Liver (tissue), 8 donors: ENCODE measurements at regions not wholly inside any gene's neighbourhood (a gene's known extent, or its start where the extent isn't known, plus 50 kb on each side); places are given as distances from the start of the nearest gene placed in this dataset.

Experiments
- DNase-seq: peaks from one replicate; pipeline ENCODE4 v3.0.0-alpha.2; 2017; ENCODE audit warnings: low spot score
- H3K27ac ChIP-seq, 2 donors: one replicate each; pipeline ENCODE4 v1.7.0; 2013; ENCODE audit warnings: inconsistent platforms in 2 of 2, low read length in 2 of 2, control low read depth in 1 of 2, low read depth in 1 of 2, mild to moderate bottlenecking in 1 of 2
- H3K27me3 ChIP-seq, 4 donors: one replicate each; pipeline versions ENCODE4 v1.6.1 to v1.7.0; 2013; ENCODE audit warnings: low read length in 3 of 4, inconsistent platforms in 1 of 4, mild to moderate bottlenecking in 1 of 4, moderate library complexity in 1 of 4; ENCODE audit not compliant: control insufficient read depth in 4 of 4, insufficient read depth in 4 of 4
- H3K36me3 ChIP-seq, 4 donors: one replicate each; pipeline versions ENCODE4 v1.6.1 to v1.7.0; 2013; ENCODE audit warnings: low read length in 3 of 4, mild to moderate bottlenecking in 3 of 4, low read depth in 1 of 4, moderate library complexity in 1 of 4; ENCODE audit not compliant: control insufficient read depth in 4 of 4, insufficient read depth in 3 of 4
- H3K4me1 ChIP-seq, 4 donors: one replicate each; pipeline versions ENCODE4 v1.6.1 to v1.7.0; 2013; ENCODE audit warnings: low read length in 3 of 4, mild to moderate bottlenecking in 3 of 4, moderate library complexity in 1 of 4; ENCODE audit not compliant: control insufficient read depth in 4 of 4, insufficient read depth in 4 of 4
- H3K4me3 ChIP-seq, 3 donors: one replicate each; pipeline versions ENCODE4 v1.6.1 to v1.7.0; 2013; ENCODE audit warnings: low read length in 3 of 3, control low read depth in 1 of 3, low read depth in 1 of 3, mild to moderate bottlenecking in 1 of 3
- H3K9ac ChIP-seq, 2 donors: one replicate each; pipeline ENCODE4 v1.7.0; 2013; ENCODE audit warnings: low read length in 2 of 2, mild to moderate bottlenecking in 2 of 2, moderate library complexity in 2 of 2, control low read depth in 1 of 2, low read depth in 1 of 2
- H3K9me3 ChIP-seq, 4 donors: one replicate each; pipeline versions ENCODE4 v1.6.1 to v1.7.0; 2013; ENCODE audit warnings: low read length in 3 of 4; ENCODE audit not compliant: control insufficient read depth in 4 of 4
- CTCF ChIP-seq: fragments of 150-350 bp; IDR thresholded peaks from 2 replicates; pipeline ENCODE4 v1.5.1; 2017; ENCODE audit warnings: improper control_type of control experiment, low read depth, low read length; ENCODE audit not compliant: missing input control
- EGR1 ChIP-seq, 2 donors: IDR thresholded peaks; 2 replicates each; pipeline ENCODE4 v1.6.1; 2016 to 2018; ENCODE audit warnings: antibody characterized with exemption in 2 of 2, low read depth in 2 of 2
- FOXA1 ChIP-seq: IDR thresholded peaks from 2 replicates; pipeline ENCODE4 v1.6.1; 2016; ENCODE audit warnings: antibody characterized with exemption
- GABPA ChIP-seq, 2 donors: IDR thresholded peaks in 1 of 2; conservative IDR thresholded peaks in 1 of 2; 2 replicates each; pipeline ENCODE4 v1.6.1; 2016; ENCODE audit warnings: antibody characterized with exemption in 2 of 2, mild to moderate bottlenecking in 1 of 2, moderate library complexity in 1 of 2
- HNF4A ChIP-seq, 2 donors: conservative IDR thresholded peaks; 2 replicates each; pipeline ENCODE4 v1.6.1; 2016; ENCODE audit warnings: antibody characterized with exemption in 2 of 2, mild to moderate bottlenecking in 2 of 2
- HNF4G ChIP-seq: IDR thresholded peaks from 2 replicates; pipeline ENCODE4 v1.6.1; 2016; ENCODE audit warnings: antibody characterized with exemption
- JUND ChIP-seq, 2 donors: IDR thresholded peaks; 2 replicates each; pipeline ENCODE4 v1.6.1; 2016; ENCODE audit warnings: antibody characterized with exemption in 2 of 2
- MAX ChIP-seq: IDR thresholded peaks from 2 replicates; pipeline ENCODE4 v1.6.1; 2016; ENCODE audit warnings: antibody characterized with exemption
- RAD21 ChIP-seq, 2 donors: IDR thresholded peaks; 2 replicates each; pipeline ENCODE4 v1.6.1; 2016; ENCODE audit warnings: antibody characterized with exemption in 2 of 2, mild to moderate bottlenecking in 2 of 2
- REST ChIP-seq: IDR thresholded peaks from 2 replicates; pipeline ENCODE4 v1.6.1; 2016; ENCODE audit warnings: antibody characterized with exemption, mild to moderate bottlenecking
- RXRA ChIP-seq, 2 donors: IDR thresholded peaks; 2 replicates each; pipeline ENCODE4 v1.6.1; 2017 to 2018; ENCODE audit warnings: antibody characterized with exemption in 2 of 2, mild to moderate bottlenecking in 1 of 2
- SP1 ChIP-seq: IDR thresholded peaks from 2 replicates; pipeline ENCODE4 v1.6.1; 2018; ENCODE audit warnings: antibody characterized with exemption, mild to moderate bottlenecking
- ZBTB33 ChIP-seq: IDR thresholded peaks from 2 replicates; pipeline ENCODE4 v1.6.1; 2016; ENCODE audit warnings: antibody characterized with exemption
- WGBS: extraction: QIAGEN DNeasy Blood & Tissue Kit; methylation state at CpG from one replicate; pipeline ENCODE4 v1.1.7; 2013; 5-methylcytosine and 5-hydroxymethylcytosine counted together
- donor health status: healthy.
- donor health status: healthy.
- donor health status: healthy.
- donor health status: healthy.
- donor health status: healthy.

GRCh38 chr4:159899596-159899995, 796.7 kb downstream of the RAPGEF2 start:
- H3K4me3 ChIP-seq = no peak overlapping the region
- peaks cover 0 to 2% (median 0%) of the 10 kb centered on the region in 4 donors for H3K27me3 ChIP-seq
- H3K4me1 ChIP-seq = no peaks in the 10 kb centered on the region
- WGBS = 57% methylated on average over 4 of the region's 4 CpGs
- H3K27ac ChIP-seq = no peak overlapping the region
- H3K9ac ChIP-seq = no peak overlapping the region
- H3K36me3 ChIP-seq = no peaks in the 10 kb centered on the region
- no peak for TF ChIP-seq CTCF
- TF ChIP-seq HNF4A (conservative IDR thresholded peaks at IDR 0.05) = no peak
- no peak for TF ChIP-seq REST
- no peak for TF ChIP-seq MAX
- no peak for TF ChIP-seq GABPA (IDR thresholded peaks at IDR 0.05 in 1 of 2, conservative IDR thresholded peaks at IDR 0.05 in 1 of 2)
- TF ChIP-seq JUND (IDR thresholded peaks at IDR 0.05) = no peak
- no peaks in the 10 kb centered on the region for H3K9me3 ChIP-seq
- DNase-seq = no peak

GRCh38 chr4:159900562-159900961, 797.7 kb downstream of the RAPGEF2 start:
- no peak for TF ChIP-seq CTCF
- TF ChIP-seq MAX = no peak
- TF ChIP-seq HNF4G = no peak

GRCh38 chr4:159902648-159903047, 799.8 kb downstream of the RAPGEF2 start:
- 10% methylated on average over 1 of the region's 1 CpG for WGBS
- Histone ChIP-seq H3K27me3 (peaks cover 0 to 4% (median 0%) of the 10 kb centered on the region in 4 donors), H3K9me3 (no peaks in the 10 kb centered on the region), H3K4me3 (no peak overlapping the region), H3K9ac (no peak overlapping the region), H3K36me3 (no peaks in the 10 kb centered on the region), H3K4me1 (no peaks in the 10 kb centered on the region), H3K27ac (no peak overlapping the region)
- no peak for DNase-seq
- TF ChIP-seq RXRA (IDR thresholded peaks at IDR 0.05) (no peak), REST (no peak), EGR1 (IDR thresholded peaks at IDR 0.05; ENCODE audit: low read depth in 2 of 2) (no peak), RAD21 (IDR thresholded peaks at IDR 0.05) (no peak), JUND (IDR thresholded peaks at IDR 0.05) (no peak), ZBTB33 (no peak), FOXA1 (no peak), SP1 (no peak), HNF4A (conservative IDR thresholded peaks at IDR 0.05) (no peak)

More at GRCh38 chr4:159900562-159900961, 797.7 kb downstream of the RAPGEF2 start:
- Histone ChIP-seq H3K4me1 (no peaks in the 10 kb centered on the region), H3K9ac (no peak overlapping the region), H3K4me3 (no peak overlapping the region), H3K27ac (no peak overlapping the region), H3K27me3 (peaks cover 0 to 4% (median 0%) of the 10 kb centered on the region in 4 donors), H3K36me3 (no peaks in the 10 kb centered on the region), H3K9me3 (no peaks in the 10 kb centered on the region)
- DNase-seq = no peak
- 70% methylated on average over 1 of the region's 1 CpG for whole genome bisulfite sequencing
